HL-60 (cell line): ENCODE measurements at regions not wholly inside any gene's neighbourhood (a gene's known extent, or its start where the extent isn't known, plus 50 kb on each side); places are given as distances from the start of the nearest gene placed in this dataset.

Experiments used
- DNase-seq, 2 experiments: peaks; one replicate each; pipeline ENCODE4 v3.0.0-alpha.2; 2010 to 2020; ENCODE audit warnings: low read depth in 1 of 2, low spot score in 1 of 2
- H3K27ac ChIP-seq: fragments of 250-450 bp; sonication (Bioruptor Pico); replicated peaks from 2 replicates; pipeline ENCODE4 v1.5.1; 2020; ENCODE audit warnings: mild to moderate bottlenecking, moderate library complexity
- H3K27me3 ChIP-seq: fragments of 250-450 bp; sonication (Bioruptor Pico); 2 replicates; pipeline ENCODE4 v1.5.1; 2021; ENCODE audit warnings: mild to moderate bottlenecking, moderate library complexity; ENCODE audit not compliant: insufficient read depth, poor library complexity, severe bottlenecking
- H3K4me3 ChIP-seq: replicated peaks from 2 replicates; pipeline ENCODE4 v1.5.1; 2011; ENCODE audit warnings: mild to moderate bottlenecking, control low read depth, low read length; ENCODE audit not compliant: insufficient read depth
- CTCF ChIP-seq: IDR thresholded peaks from one replicate; pipeline ENCODE4 v1.5.1; 2011; ENCODE audit warnings: low read length, control low read depth, inconsistent platforms; ENCODE audit not compliant: insufficient read depth
- GABPA ChIP-seq: IDR thresholded peaks from 2 replicates; pipeline ENCODE4 v1.6.1; 2012; ENCODE audit warnings: low read depth
- POLR2AphosphoS5 ChIP-seq: IDR thresholded peaks from 2 replicates; pipeline ENCODE4 v1.6.1; 2012; ENCODE audit warnings: low read depth
- REST ChIP-seq: IDR thresholded peaks from 2 replicates; pipeline ENCODE4 v1.6.1; 2012; ENCODE audit warnings: low read depth; ENCODE audit not compliant: insufficient replicate concordance
- SPI1 ChIP-seq: IDR thresholded peaks from 2 replicates; pipeline ENCODE4 v1.6.1; 2012; ENCODE audit warnings: low read depth, mild to moderate bottlenecking, borderline replicate concordance

GRCh38 chr20:11588875-11589274 lies 328.8 kb upstream of the BTBD3 start:
- Histone ChIP-seq H3K27me3 (no peaks in the 10 kb centered on the region), H3K27ac (no peak overlapping the region), H3K4me3 (no peak overlapping the region)
- DNase-seq: no peak
- TF ChIP-seq REST (no peak), GABPA (no peak), CTCF (no peak), SPI1 (no peak)

GRCh38 chr20:11591965-11592364 lies 325.7 kb upstream of the BTBD3 start:
- TF ChIP-seq CTCF: no peak
- no peak for TF ChIP-seq GABPA
- TF ChIP-seq SPI1: no peak
- TF ChIP-seq REST: no peak
- TF ChIP-seq POLR2AphosphoS5: no peak
- H3K27ac ChIP-seq: no peak overlapping the region
- no peak for DNase-seq
- no peaks in the 10 kb centered on the region for H3K27me3 ChIP-seq
- no peak overlapping the region for H3K4me3 ChIP-seq

GRCh38 chr20:11604339-11604738 lies 313.4 kb upstream of the BTBD3 start:
- no peak for DNase-seq
- Histone ChIP-seq H3K27me3 (no peaks in the 10 kb centered on the region), H3K4me3 (no peak overlapping the region), H3K27ac (no peak overlapping the region)
- TF ChIP-seq POLR2AphosphoS5: no peak
- no peak for TF ChIP-seq GABPA
- TF ChIP-seq SPI1: no peak
- TF ChIP-seq REST: no peak
- TF ChIP-seq CTCF: no peak
